ENCODE measurements at regions not wholly inside any gene's neighbourhood (a gene's known extent, or its start where the extent isn't known, plus 50 kb on each side); places are given as distances from the start of the nearest gene placed in this dataset.
A peak's percentile ranks its signal among the peaks of the same experiment; 100 is the strongest.

DNA sequence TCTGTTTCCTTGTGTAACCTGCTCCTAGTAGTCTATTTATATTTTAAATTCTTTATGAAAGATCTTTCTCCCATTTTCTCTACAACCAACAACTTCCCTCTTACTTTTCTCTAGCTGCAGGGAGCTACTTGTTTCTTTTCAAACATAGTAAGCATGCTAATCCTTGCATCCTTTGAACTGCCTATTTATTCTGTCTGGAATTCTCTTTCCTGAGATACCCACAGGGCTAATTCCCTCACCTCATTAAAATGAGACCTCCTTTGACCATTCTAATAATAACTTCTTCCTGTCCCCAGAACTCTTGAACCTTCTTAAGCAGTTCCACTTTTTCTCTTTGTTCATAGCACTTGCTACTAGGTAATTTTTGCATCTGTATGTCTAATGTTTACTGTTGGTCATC is 620.6 kb upstream of the CDH18 start:
- Histone ChIP-seq H3K9me3 (ENCODE audit: control insufficient read depth, low read depth, low read length) (no peaks in the 10 kb centered on the region), H3K27me3 (ENCODE audit: control insufficient read depth, insufficient read depth, low read length) (no peaks in the 10 kb centered on the region), H3K36me3 (ENCODE audit: control insufficient read depth, insufficient read depth, low read length) (no peaks in the 10 kb centered on the region), H3K4me1 (ENCODE audit: control insufficient read depth, insufficient read depth, low read length) (no peaks in the 10 kb centered on the region), H3K4me3 (ENCODE audit: low read length) (no peak overlapping the region), H3K27ac (ENCODE audit: low read length) (no peak overlapping the region)
- DNase-seq, result no peak

DNA sequence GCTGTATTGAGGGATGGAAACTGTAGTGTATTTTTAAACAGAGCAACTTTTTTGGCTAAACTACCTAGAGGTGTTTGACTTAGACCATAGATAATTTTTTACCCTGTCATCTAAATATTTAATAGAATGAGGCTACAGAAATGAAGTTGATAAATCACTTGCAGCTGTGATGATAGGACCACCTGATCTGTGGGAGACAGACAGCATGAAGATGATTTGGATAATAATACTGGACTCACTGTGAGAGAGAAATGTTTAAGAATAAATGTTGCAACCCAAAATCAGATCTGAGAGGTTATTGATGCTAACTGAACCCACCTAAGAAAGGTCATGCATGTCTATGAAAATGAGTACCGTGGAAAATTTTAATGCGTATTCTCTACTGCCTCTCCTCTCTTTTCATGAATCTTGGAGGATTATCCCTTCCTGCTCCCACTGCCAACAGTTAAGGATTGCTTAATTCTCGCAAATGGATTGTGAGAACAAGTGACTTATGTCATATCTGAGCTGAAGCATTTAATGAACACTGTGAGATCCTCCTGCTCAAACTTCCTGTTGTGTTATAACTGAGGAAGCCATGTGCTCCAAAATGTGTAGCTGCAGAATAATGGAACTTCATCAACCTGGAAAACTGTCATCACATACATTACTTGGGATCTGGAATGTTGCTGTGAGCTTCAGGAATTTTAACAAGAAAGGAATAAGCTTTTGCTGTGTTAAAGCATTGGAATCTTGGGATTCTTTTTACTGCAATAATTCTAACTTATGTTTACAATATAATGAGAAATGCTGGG is 617.9 kb upstream of the CDH18 start:
- no peak overlapping the region for H3K27ac ChIP-seq (ENCODE audit: low read length)
- 80% methylated on average over 2 of the region's 3 CpGs for WGBS (ENCODE audit: insufficient coverage, low lambda C conversion rate)
- no peaks in the 10 kb centered on the region for H3K36me3 ChIP-seq (ENCODE audit: control insufficient read depth, insufficient read depth, low read length)
- no peaks in the 10 kb centered on the region for H3K27me3 ChIP-seq (ENCODE audit: control insufficient read depth, insufficient read depth, low read length)
- no peak overlapping the region for H3K4me3 ChIP-seq (ENCODE audit: low read length)
- H3K4me1 ChIP-seq (ENCODE audit: control insufficient read depth, insufficient read depth, low read length), result no peaks in the 10 kb centered on the region
- no peak for DNase-seq
- H3K9me3 ChIP-seq (ENCODE audit: control insufficient read depth, low read depth, low read length), result no peaks in the 10 kb centered on the region

DNA sequence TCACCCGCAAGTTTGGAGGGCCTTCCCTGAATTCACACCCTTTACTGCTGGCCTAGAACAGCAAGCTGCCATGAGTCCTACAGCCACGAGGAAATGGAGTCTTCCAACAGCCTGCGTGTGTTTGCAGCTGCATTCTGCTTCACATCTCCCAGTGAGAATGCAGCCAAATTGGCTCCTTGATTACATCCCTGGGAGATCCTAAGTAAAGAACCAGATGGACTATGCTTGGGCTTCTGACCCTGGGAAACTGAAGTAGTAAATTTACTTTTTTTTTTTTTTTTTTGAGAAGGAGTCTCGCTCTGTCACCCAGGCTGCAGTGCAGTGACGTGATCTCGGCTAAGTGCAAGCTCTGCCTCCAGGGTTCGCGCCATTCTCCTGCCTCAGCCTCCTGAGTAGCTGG is 617.0 kb upstream of the CDH18 start:
- no peaks in the 10 kb centered on the region for H3K4me1 ChIP-seq (ENCODE audit: control insufficient read depth, insufficient read depth, low read length)
- H3K27ac ChIP-seq (ENCODE audit: low read length), result no peak overlapping the region
- peak in 1 of 2 donors; percentile 6 for DNase-seq
- no peak overlapping the region for H3K4me3 ChIP-seq (ENCODE audit: low read length)
- H3K9me3 ChIP-seq (ENCODE audit: control insufficient read depth, low read depth, low read length), result no peaks in the 10 kb centered on the region
- H3K27me3 ChIP-seq (ENCODE audit: control insufficient read depth, insufficient read depth, low read length), result no peaks in the 10 kb centered on the region
- no peaks in the 10 kb centered on the region for H3K36me3 ChIP-seq (ENCODE audit: control insufficient read depth, insufficient read depth, low read length)
- WGBS (ENCODE audit: insufficient coverage, low lambda C conversion rate), result no CpG with 5 or more reads among the region's 8 CpGs

DNA sequence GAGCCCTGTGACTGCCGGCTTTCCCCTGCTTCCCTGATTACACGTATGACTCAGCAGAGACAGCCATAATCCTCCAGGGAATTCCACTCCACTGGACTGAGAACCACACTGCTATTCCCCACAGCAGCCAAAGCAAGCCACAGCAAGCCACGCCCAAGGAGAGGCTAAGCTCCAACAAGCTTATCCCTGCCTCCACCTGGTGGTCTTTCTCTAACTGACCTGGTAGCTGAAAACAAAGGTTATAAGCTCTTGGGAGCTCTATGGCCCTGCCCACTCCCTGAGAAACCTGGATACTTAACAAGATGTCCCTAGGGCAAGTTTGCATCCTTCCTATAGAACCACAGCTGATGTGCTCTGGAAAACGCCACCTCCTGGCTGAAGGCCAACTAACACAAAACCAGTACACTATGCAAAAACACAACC is 613.7 kb upstream of the CDH18 start:
- Histone ChIP-seq H3K4me1 (ENCODE audit: control insufficient read depth, insufficient read depth, low read length) (no peaks in the 10 kb centered on the region), H3K36me3 (ENCODE audit: control insufficient read depth, insufficient read depth, low read length) (no peaks in the 10 kb centered on the region), H3K27me3 (ENCODE audit: control insufficient read depth, insufficient read depth, low read length) (no peaks in the 10 kb centered on the region), H3K9me3 (ENCODE audit: control insufficient read depth, low read depth, low read length) (no peaks in the 10 kb centered on the region), H3K27ac (ENCODE audit: low read length) (no peak overlapping the region), H3K4me3 (ENCODE audit: low read length) (no peak overlapping the region)
- no CpG with 5 or more reads among the region's 4 CpGs for WGBS (ENCODE audit: insufficient coverage, low lambda C conversion rate)
- DNase-seq, result no peak

DNA sequence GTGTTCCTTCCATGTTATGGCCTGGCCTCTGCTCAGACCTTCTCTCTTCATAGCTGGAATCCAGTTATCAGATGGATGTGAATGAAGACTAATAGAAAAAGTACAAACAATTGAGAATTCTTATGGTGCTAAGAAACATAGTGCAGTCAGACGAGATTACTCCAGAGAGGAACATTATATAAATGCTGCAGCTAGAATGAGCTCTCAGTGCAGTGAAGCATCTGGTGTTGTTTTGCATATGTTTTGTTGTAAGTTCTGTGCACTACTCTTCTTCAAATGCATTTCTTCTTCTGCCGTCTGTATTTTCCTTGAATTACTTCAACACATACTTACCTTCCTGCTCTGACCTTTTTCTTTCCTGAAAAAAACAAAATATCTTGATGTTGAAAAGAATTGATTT is 602.4 kb upstream of the CDH18 start:
- H3K36me3 ChIP-seq (ENCODE audit: control insufficient read depth, insufficient read depth, low read length), result no peaks in the 10 kb centered on the region
- DNase-seq, result no peak
- H3K4me1 ChIP-seq (ENCODE audit: control insufficient read depth, insufficient read depth, low read length), result no peaks in the 10 kb centered on the region
- WGBS (ENCODE audit: insufficient coverage, low lambda C conversion rate), result no CpG with 5 or more reads among the region's 2 CpGs
- H3K9me3 ChIP-seq (ENCODE audit: control insufficient read depth, low read depth, low read length), result no peaks in the 10 kb centered on the region
- no peak overlapping the region for H3K27ac ChIP-seq (ENCODE audit: low read length)
- no peaks in the 10 kb centered on the region for H3K27me3 ChIP-seq (ENCODE audit: control insufficient read depth, insufficient read depth, low read length)
- no peak overlapping the region for H3K4me3 ChIP-seq (ENCODE audit: low read length)

DNA sequence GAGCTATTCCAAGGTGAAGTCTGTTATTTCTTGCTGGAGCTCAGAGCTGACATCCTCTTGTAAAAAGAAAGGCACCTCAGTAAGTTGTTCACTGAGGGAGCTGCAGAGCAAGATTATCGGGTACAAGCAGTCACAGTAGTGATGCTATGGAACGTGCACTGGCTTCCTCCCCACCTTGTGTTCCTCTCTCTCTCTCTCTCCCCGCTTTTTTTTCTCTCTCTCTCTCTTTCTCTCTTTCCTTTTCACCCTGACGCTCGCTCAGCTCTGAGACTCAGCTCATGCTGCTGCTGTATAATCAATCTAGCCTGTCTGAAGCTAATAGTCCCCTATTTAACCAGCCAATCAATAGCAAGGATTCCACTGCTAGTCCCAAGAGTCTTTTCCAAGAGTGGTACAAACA is 587.6 kb upstream of the CDH18 start:
- H3K9me3 ChIP-seq (ENCODE audit: control insufficient read depth, low read depth, low read length), result no peaks in the 10 kb centered on the region
- no peak overlapping the region for H3K27ac ChIP-seq (ENCODE audit: low read length)
- no peaks in the 10 kb centered on the region for H3K27me3 ChIP-seq (ENCODE audit: control insufficient read depth, insufficient read depth, low read length)
- no peaks in the 10 kb centered on the region for H3K4me1 ChIP-seq (ENCODE audit: control insufficient read depth, insufficient read depth, low read length)
- WGBS (ENCODE audit: insufficient coverage, low lambda C conversion rate), result 19% methylated on average over 4 of the region's 5 CpGs
- DNase-seq, result no peak
- no peaks in the 10 kb centered on the region for H3K36me3 ChIP-seq (ENCODE audit: control insufficient read depth, insufficient read depth, low read length)
- no peak overlapping the region for H3K4me3 ChIP-seq (ENCODE audit: low read length)

DNA sequence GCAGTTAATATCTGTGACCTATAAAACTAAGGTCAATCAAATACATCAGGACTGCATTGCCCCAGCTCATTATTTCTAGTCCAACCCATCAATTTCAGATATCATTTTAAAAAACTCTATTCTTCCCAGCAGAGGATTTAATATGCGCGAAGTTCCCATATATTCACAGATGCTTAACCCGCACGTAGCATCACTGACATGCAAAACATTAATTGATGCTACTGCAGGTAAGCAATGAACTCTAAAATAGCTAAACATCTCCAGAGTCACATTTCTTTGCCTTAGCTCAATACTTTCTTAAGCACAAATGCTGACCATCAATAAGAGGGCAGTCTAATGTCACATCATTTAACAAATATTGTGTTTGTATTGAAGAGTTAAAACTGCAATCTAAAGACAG is 586.6 kb upstream of the CDH18 start:
- no CpG with 5 or more reads among the region's 4 CpGs for WGBS (ENCODE audit: insufficient coverage, low lambda C conversion rate)
- Histone ChIP-seq H3K4me3 (ENCODE audit: low read length) (no peak overlapping the region), H3K4me1 (ENCODE audit: control insufficient read depth, insufficient read depth, low read length) (no peaks in the 10 kb centered on the region), H3K27ac (ENCODE audit: low read length) (no peak overlapping the region), H3K27me3 (ENCODE audit: control insufficient read depth, insufficient read depth, low read length) (no peaks in the 10 kb centered on the region), H3K9me3 (ENCODE audit: control insufficient read depth, low read depth, low read length) (no peaks in the 10 kb centered on the region), H3K36me3 (ENCODE audit: control insufficient read depth, insufficient read depth, low read length) (no peaks in the 10 kb centered on the region)
- DNase-seq, result no peak

DNA sequence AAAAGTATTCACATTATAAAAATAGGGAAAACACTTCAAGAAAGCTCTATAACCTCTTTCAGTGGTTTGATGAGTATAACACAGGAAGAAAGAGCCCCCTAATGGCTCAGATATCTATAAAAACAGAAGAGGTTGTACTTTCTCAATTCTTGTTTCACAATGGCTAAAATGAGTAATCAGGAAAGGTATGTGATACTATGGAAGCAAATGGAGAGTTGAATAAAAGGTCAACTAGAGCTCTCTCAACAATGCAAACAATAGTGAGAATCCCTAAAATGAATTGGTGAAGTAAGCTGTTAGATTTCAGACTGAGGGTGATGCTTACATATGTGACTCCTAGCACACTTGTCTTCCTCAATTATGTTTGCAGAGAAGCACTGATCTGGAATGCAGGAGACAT is 584.6 kb upstream of the CDH18 start:
- no peaks in the 10 kb centered on the region for H3K27me3 ChIP-seq (ENCODE audit: control insufficient read depth, insufficient read depth, low read length)
- no peak overlapping the region for H3K4me3 ChIP-seq (ENCODE audit: low read length)
- DNase-seq, result no peak
- H3K36me3 ChIP-seq (ENCODE audit: control insufficient read depth, insufficient read depth, low read length), result no peaks in the 10 kb centered on the region
- no peaks in the 10 kb centered on the region for H3K9me3 ChIP-seq (ENCODE audit: control insufficient read depth, low read depth, low read length)
- no peaks in the 10 kb centered on the region for H3K4me1 ChIP-seq (ENCODE audit: control insufficient read depth, insufficient read depth, low read length)
- no peak overlapping the region for H3K27ac ChIP-seq (ENCODE audit: low read length)

DNA sequence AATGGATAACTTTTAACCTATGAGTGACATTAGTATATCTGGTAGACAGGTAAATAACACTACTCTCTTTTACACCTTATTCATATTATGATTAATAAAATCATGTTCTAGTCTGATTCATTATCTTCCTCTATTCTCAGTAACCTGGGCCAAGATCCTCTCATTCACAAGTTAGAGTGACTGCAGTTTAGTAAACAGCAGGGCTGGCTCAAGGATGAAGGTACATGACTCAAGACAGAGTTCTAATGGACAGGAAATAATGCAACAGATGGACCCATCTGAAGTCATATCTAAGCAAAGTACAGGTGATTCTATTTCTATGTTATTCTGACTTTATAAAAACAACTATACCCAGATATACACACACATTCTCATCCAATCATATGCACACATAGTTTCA is 582.5 kb upstream of the CDH18 start:
- H3K4me3 ChIP-seq (ENCODE audit: low read length), result no peak overlapping the region
- no peaks in the 10 kb centered on the region for H3K27me3 ChIP-seq (ENCODE audit: control insufficient read depth, insufficient read depth, low read length)
- no peak for DNase-seq
- H3K4me1 ChIP-seq (ENCODE audit: control insufficient read depth, insufficient read depth, low read length), result no peaks in the 10 kb centered on the region
- no peaks in the 10 kb centered on the region for H3K36me3 ChIP-seq (ENCODE audit: control insufficient read depth, insufficient read depth, low read length)
- H3K27ac ChIP-seq (ENCODE audit: low read length), result no peak overlapping the region
- no peaks in the 10 kb centered on the region for H3K9me3 ChIP-seq (ENCODE audit: control insufficient read depth, low read depth, low read length)

DNA sequence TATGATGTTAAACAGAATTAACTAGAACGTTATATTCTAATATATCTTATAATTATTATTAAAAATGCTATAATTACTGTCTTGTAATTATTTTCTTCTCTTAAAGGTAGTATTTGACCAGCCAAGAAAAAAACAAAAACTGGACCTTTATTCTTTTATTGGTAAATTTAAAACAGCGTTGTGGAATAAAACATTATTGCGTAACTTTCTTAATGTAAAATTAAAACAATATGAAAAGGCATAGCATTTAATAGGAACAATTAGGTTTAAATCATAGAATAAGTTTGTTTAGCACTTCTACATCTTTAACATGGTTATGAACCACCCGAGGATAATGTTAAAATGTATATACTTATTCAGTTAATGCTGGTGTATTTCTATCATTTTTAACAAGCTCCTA is 574.5 kb upstream of the CDH18 start:
- WGBS (ENCODE audit: insufficient coverage, low lambda C conversion rate), result 82% methylated on average over 4 of the region's 4 CpGs
- DNase-seq, result no peak
- Histone ChIP-seq H3K9me3 (ENCODE audit: control insufficient read depth, low read depth, low read length) (no peaks in the 10 kb centered on the region), H3K4me3 (ENCODE audit: low read length) (no peak overlapping the region), H3K27ac (ENCODE audit: low read length) (no peak overlapping the region), H3K4me1 (ENCODE audit: control insufficient read depth, insufficient read depth, low read length) (no peaks in the 10 kb centered on the region), H3K36me3 (ENCODE audit: control insufficient read depth, insufficient read depth, low read length) (no peaks in the 10 kb centered on the region), H3K27me3 (ENCODE audit: control insufficient read depth, insufficient read depth, low read length) (no peaks in the 10 kb centered on the region)

DNA sequence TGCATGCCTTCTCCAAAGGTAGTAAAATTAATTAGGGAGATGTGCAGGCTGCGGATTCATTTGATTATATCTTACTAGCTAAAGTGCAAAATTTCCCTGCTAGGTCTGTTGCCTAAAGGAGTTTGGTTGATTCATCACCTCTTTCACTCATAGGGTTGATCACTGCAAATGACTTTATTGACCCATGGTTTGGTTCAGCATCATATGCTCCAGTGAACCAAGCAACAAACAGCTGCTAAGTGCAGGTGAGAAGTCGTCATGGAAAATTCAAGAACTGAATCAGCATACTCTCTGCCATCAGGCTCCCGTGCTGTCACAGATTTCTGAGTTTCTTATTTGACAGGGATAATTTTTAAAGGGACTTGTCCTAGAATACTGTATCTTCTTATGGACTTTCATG is 571.8 kb upstream of the CDH18 start:
- H3K27me3 ChIP-seq (ENCODE audit: control insufficient read depth, insufficient read depth, low read length), result no peaks in the 10 kb centered on the region

More for the DNA sequence above, 571.8 kb upstream of the CDH18 start:
- no peak overlapping the region for H3K27ac ChIP-seq (ENCODE audit: low read length)
- WGBS (ENCODE audit: insufficient coverage, low lambda C conversion rate), result no CpG with 5 or more reads among the region's 3 CpGs
- H3K4me1 ChIP-seq (ENCODE audit: control insufficient read depth, insufficient read depth, low read length), result no peaks in the 10 kb centered on the region
- no peak for DNase-seq
- no peak overlapping the region for H3K4me3 ChIP-seq (ENCODE audit: low read length)
- no peaks in the 10 kb centered on the region for H3K9me3 ChIP-seq (ENCODE audit: control insufficient read depth, low read depth, low read length)
- no peaks in the 10 kb centered on the region for H3K36me3 ChIP-seq (ENCODE audit: control insufficient read depth, insufficient read depth, low read length)
